DMS114 treated with DMSO at 0.1 percent for 48 hours (cell line): ENCODE measurements at regions not wholly inside any gene's neighbourhood (a gene's known extent, or its start where the extent isn't known, plus 50 kb on each side); places are given as distances from the start of the nearest gene placed in this dataset.
"Not testable (repeated sequence)": the region's sequence is repeated elsewhere in the genome, so short reads cannot be mapped to it uniquely, and the experiment has no call there.

ENCODE experiments used
- DNase-seq: peaks from one replicate; lab custom pipeline; 2025; ENCODE audit not compliant: unreplicated experiment; lab: John Stamatoyannopoulos, UW

GRCh38 chr14:38973083-38973700, 129.8 kb downstream of the SEC23A start:
- no peak for DNase-seq

GRCh38 chr14:38972511-38972910, 130.5 kb downstream of the SEC23A start:
- DNase-seq, result no peak

GRCh38 chr14:38971258-38971921, 131.6 kb downstream of the SEC23A start:
- no peak for DNase-seq

GRCh38 chr14:38964630-38965029, 138.4 kb downstream of the SEC23A start:
- no peak for DNase-seq

- no peak for DNase-seq
Observed at GRCh38 chr14:38960946-38961531, 142.0 kb downstream of the SEC23A start.

- no peak for DNase-seq
Observed at GRCh38 chr14:38959021-38959420, 144.0 kb downstream of the SEC23A start.

GRCh38 chr14:38958589-38958988, 144.4 kb downstream of the SEC23A start:
- DNase-seq, result no peak

GRCh38 chr14:38951451-38951850, 151.6 kb downstream of the SEC23A start:
- DNase-seq, result no peak

- no peak for DNase-seq
Observed at GRCh38 chr14:38950676-38951075, 152.4 kb downstream of the SEC23A start.

- DNase-seq, result no peak
Observed at GRCh38 chr14:38948576-38948975, 154.5 kb downstream of the SEC23A start.

GRCh38 chr14:38948171-38948570, 154.9 kb downstream of the SEC23A start:
- DNase-seq, result no peak

GRCh38 chr14:38947343-38947742, 155.7 kb downstream of the SEC23A start:
- no peak for DNase-seq

- DNase-seq, result no peak
Observed at GRCh38 chr14:38944691-38945090, 158.3 kb downstream of the SEC23A start.

GRCh38 chr14:38941488-38941887, 161.5 kb downstream of the SEC23A start:
- DNase-seq, result no peak

GRCh38 chr14:38932653-38933000, 170.4 kb downstream of the SEC23A start:
- not testable (repeated sequence) for DNase-seq

- DNase-seq, result no peak
Observed at GRCh38 chr14:38931969-38932652, 170.9 kb downstream of the SEC23A start.

- DNase-seq, result no peak
Observed at GRCh38 chr14:38930898-38931297, 172.1 kb downstream of the SEC23A start.

- no peak for DNase-seq
Observed at GRCh38 chr14:38930022-38930421, 173.0 kb downstream of the SEC23A start.

GRCh38 chr14:38929416-38929815, 173.6 kb downstream of the SEC23A start:
- no peak for DNase-seq

- not testable (repeated sequence) for DNase-seq
Observed at GRCh38 chr14:38921893-38922292, 181.1 kb downstream of the SEC23A start.

GRCh38 chr14:38915125-38915524, 187.9 kb downstream of the SEC23A start:
- no peak for DNase-seq

GRCh38 chr14:38910092-38910491, 192.9 kb downstream of the SEC23A start:
- no peak for DNase-seq
